A549 (cell line): ENCODE measurements at regions not wholly inside any gene's neighbourhood (a gene's known extent, or its start where the extent isn't known, plus 50 kb on each side); places are given as distances from the start of the nearest gene placed in this dataset.

Experiments used
- ATAC-seq, 2 experiments: fragments of 200-7000 bp in 1 of 2; fragments of >200 bp in 1 of 2; cut with Nextera tagmentation in 1 of 2; cut with Tn5 transposase in 1 of 2; 3 replicates each; pipeline versions ENCODE4 v1.8.0 to v1.9.1; 2018 to 2020; ENCODE audit warnings: mild to moderate bottlenecking in 1 of 2, moderate library complexity in 1 of 2
- CTCF ChIA-PET: fragments of 300-600 bp; sonication (Branson Sonifier 250); formaldehyde crosslinking; extraction: SDS; loops from one replicate; lab custom pipeline; 2021; ENCODE audit warnings: antibody characterized with exemption, inconsistent platforms; lab: Yijun Ruan, JAX
- POLR2A ChIA-PET: fragments of 350-600 bp; formaldehyde crosslinking; extraction: SDS; loops from one replicate; lab custom pipeline; 2021; ENCODE audit warnings: antibody characterized with exemption, inconsistent platforms; lab: Yijun Ruan, JAX
- DNase-seq, 2 experiments: peaks; one replicate each; pipeline versions ENCODE4 v3.0.0 to v3.0.0-alpha.2; 2011 to 2016; ENCODE audit warnings: low read depth in 1 of 2, low spot score in 1 of 2
- FAIRE-seq: peaks from 2 replicates; lab custom pipeline; 2011; peaks lifted over from hg19 to GRCh38; lab: Jason Lieb, UNC
- H3K27ac ChIP-seq, 2 experiments: fragments of >200 bp; sonication (Bioruptor Twin); formaldehyde crosslinking; 3 replicates each; pipeline ENCODE4 v1.5.1; 2016 to 2017
- H3K4me1 ChIP-seq: fragments of >200 bp; sonication (Bioruptor Twin); formaldehyde crosslinking; 3 replicates; pipeline ENCODE4 v1.6.1; 2016
- H3K4me2 ChIP-seq: fragments of >200 bp; sonication (Bioruptor Twin); formaldehyde crosslinking; 3 replicates; pipeline ENCODE4 v1.6.1; 2016
- H3K4me3 ChIP-seq: fragments of >200 bp; sonication (Bioruptor Twin); formaldehyde crosslinking; 3 replicates; pipeline ENCODE4 v1.5.1; 2016
- H3K9me3 ChIP-seq: fragments of >200 bp; sonication (Bioruptor Twin); formaldehyde crosslinking; 3 replicates; pipeline ENCODE4 v1.6.1; 2016
- CBX2 ChIP-seq: fragments of 200-600 bp; sonication (generic); IDR thresholded peaks from 2 replicates; pipeline ENCODE4 v1.6.1; 2016; ENCODE audit warnings: low read depth, mild to moderate bottlenecking, borderline replicate concordance
- CHD2 ChIP-seq: fragments of 150-350 bp; IDR thresholded peaks from 2 replicates; pipeline ENCODE4 v1.6.1; 2014; ENCODE audit warnings: low read length; ENCODE audit not compliant: partially characterized antibody
- EP300 ChIP-seq, 2 experiments: fragments of >200 bp; sonication (Bioruptor Twin); formaldehyde crosslinking; IDR thresholded peaks; 2 replicates in 1 of 2; 3 replicates in 1 of 2; pipeline ENCODE4 v1.6.1; 2016 to 2017
- ESRRA ChIP-seq: fragments of 150-350 bp; IDR thresholded peaks from 2 replicates; pipeline ENCODE4 v1.6.1; 2014; ENCODE audit warnings: mild to moderate bottlenecking, low read length, borderline replicate concordance
- FOSB ChIP-seq: fragments of 250-450 bp; sonication (Bioruptor Pico); IDR thresholded peaks from 2 replicates; pipeline ENCODE4 v1.5.0; 2020; ENCODE audit warnings: mild to moderate bottlenecking, moderate library complexity
- HDAC2 ChIP-seq: fragments of 200-600 bp; sonication (generic); IDR thresholded peaks from 2 replicates; pipeline ENCODE4 v1.6.1; 2016
- HOXA7 ChIP-seq: fragments of 250-450 bp; sonication (Bioruptor Pico); IDR thresholded peaks from 2 replicates; pipeline ENCODE4 v1.5.0; 2020; ENCODE audit warnings: mild to moderate bottlenecking, moderate library complexity
- HOXB5 ChIP-seq: fragments of 250-450 bp; sonication (Bioruptor Pico); IDR thresholded peaks from 2 replicates; pipeline ENCODE4 v1.5.0; 2020; ENCODE audit warnings: mild to moderate bottlenecking, moderate library complexity
- JUN ChIP-seq, 2 experiments: fragments of >200 bp; sonication (Bioruptor Twin); formaldehyde crosslinking; IDR thresholded peaks; 2 replicates in 1 of 2; 3 replicates in 1 of 2; pipeline ENCODE4 v1.6.1; 2016 to 2017
- MYC ChIP-seq: IDR thresholded peaks from 2 replicates; pipeline ENCODE4 v1.6.1; 2012; ENCODE audit warnings: mild to moderate bottlenecking, inconsistent platforms, low read length, improper control_type of control experiment, borderline replicate concordance
- NFE2L2 ChIP-seq: fragments of 150-350 bp; conservative IDR thresholded peaks from 2 replicates; pipeline ENCODE4 v1.6.1; 2014; ENCODE audit warnings: low read length
- NPAS2 ChIP-seq: fragments of 250-450 bp; sonication (Bioruptor Pico); IDR thresholded peaks from 2 replicates; pipeline ENCODE4 v1.8.0; 2022; ENCODE audit warnings: mild to moderate bottlenecking, moderate library complexity, borderline replicate concordance
- POLR2A ChIP-seq: IDR thresholded peaks from 2 replicates; pipeline ENCODE4 v1.6.1; 2012; ENCODE audit warnings: mild to moderate bottlenecking, low read length
- RAD21 ChIP-seq, 2 experiments: fragments of >200 bp in 1 of 2; sonication (Bioruptor Twin) in 1 of 2; formaldehyde crosslinking in 1 of 2; IDR thresholded peaks in 1 of 2; conservative IDR thresholded peaks in 1 of 2; 2 replicates in 1 of 2; 3 replicates in 1 of 2; pipeline ENCODE4 v1.6.1; 2012 to 2018; ENCODE audit warnings: inconsistent platforms in 1 of 2
- SMC3 ChIP-seq: fragments of >200 bp; sonication (Bioruptor Twin); formaldehyde crosslinking; IDR thresholded peaks from 3 replicates; pipeline ENCODE4 v1.6.1; 2018; ENCODE audit warnings: inconsistent platforms
- SREBF2 ChIP-seq: fragments of 450-650 bp; IDR thresholded peaks from 2 replicates; pipeline ENCODE4 v1.6.1; 2014; ENCODE audit warnings: mild to moderate bottlenecking, moderate library complexity
- TFCP2L1 ChIP-seq: fragments of 250-450 bp; sonication (Bioruptor Pico); IDR thresholded peaks from 2 replicates; pipeline ENCODE4 v1.5.0; 2021; ENCODE audit warnings: mild to moderate bottlenecking
- ZC3H11A ChIP-seq: fragments of 450-650 bp; IDR thresholded peaks from 2 replicates; pipeline ENCODE4 v1.6.1; 2014; ENCODE audit warnings: antibody characterized with exemption, mild to moderate bottlenecking
- ZNF302 ChIP-seq: fragments of 250-450 bp; sonication (Bioruptor Pico); IDR thresholded peaks from 2 replicates; pipeline ENCODE4 v1.9.0; 2021; ENCODE audit warnings: inconsistent platforms, mild to moderate bottlenecking, moderate library complexity
- ZSCAN20 ChIP-seq: fragments of 250-450 bp; sonication (Bioruptor Pico); IDR thresholded peaks from 2 replicates; pipeline ENCODE4 v1.8.0; 2022; ENCODE audit warnings: mild to moderate bottlenecking, moderate library complexity
- WGBS: methylation state at CpG from one replicate; pipeline ENCODE4 v1.1.6; 2017; ENCODE audit errors: missing lambda C conversion rate; 5-methylcytosine and 5-hydroxymethylcytosine counted together
- TF ChIP-seq, protein P1 (sequence below): IDR thresholded peaks from 2 replicates; pipeline ENCODE4 v1.6.1; 2012
- TF ChIP-seq, protein P2 (sequence below): fragments of 250-450 bp; sonication (Bioruptor Pico); IDR thresholded peaks from 2 replicates; pipeline ENCODE4 v1.5.0; 2020; ENCODE audit warnings: low read depth, mild to moderate bottlenecking, moderate library complexity
- TF ChIP-seq, protein P3 (sequence below): fragments of 150-350 bp; IDR thresholded peaks from 2 replicates; pipeline ENCODE4 v1.6.1; 2014; ENCODE audit warnings: low read depth, mild to moderate bottlenecking, low read length
- TF ChIP-seq, protein P4 (sequence below): fragments of 250-450 bp; sonication (Bioruptor Pico); IDR thresholded peaks from 2 replicates; pipeline ENCODE4 v1.5.0; 2021; ENCODE audit warnings: mild to moderate bottlenecking, moderate library complexity, borderline replicate concordance
- TF ChIP-seq, protein P5 (sequence below): fragments of 450-650 bp; IDR thresholded peaks from 2 replicates; pipeline ENCODE4 v1.6.1; 2014; ENCODE audit warnings: antibody characterized with exemption

DNA sequence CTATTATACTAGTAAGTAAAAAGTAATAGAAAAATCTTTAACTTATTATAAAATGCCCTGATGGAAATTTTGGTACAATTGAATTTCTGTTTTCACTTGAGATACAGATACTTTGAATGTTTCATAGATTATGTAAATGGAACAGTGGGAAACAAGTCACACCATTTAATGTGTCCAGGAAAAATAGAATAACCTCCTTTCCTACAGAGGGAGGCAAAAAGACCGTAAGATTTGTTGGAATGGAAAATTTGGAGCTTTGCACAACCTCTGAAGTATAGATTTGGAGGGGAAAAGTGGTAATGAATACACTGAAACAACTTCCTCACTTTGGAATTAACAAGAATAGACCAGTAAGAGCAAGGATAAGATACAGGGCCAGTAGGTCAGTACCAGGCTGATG lies 149.2 kb upstream of the L3MBTL4 start:
- ATAC-seq: no peak
- Histone ChIP-seq H3K9me3 (no peaks in the 10 kb centered on the region), H3K4me2 (no peak overlapping the region), H3K27ac (no peak overlapping the region), H3K4me1 (no peaks in the 10 kb centered on the region), H3K4me3 (no peak overlapping the region)
- no peak for FAIRE-seq
- 14% methylated on average over 1 of the region's 1 CpG for WGBS
- CTCF ChIA-PET: no interaction called here
- TF ChIP-seq, protein P1, sequence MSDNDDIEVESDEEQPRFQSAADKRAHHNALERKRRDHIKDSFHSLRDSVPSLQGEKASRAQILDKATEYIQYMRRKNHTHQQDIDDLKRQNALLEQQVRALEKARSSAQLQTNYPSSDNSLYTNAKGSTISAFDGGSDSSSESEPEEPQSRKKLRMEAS: no peak
- TF ChIP-seq HOXA7 (CRISPR knock-in tag) (no peak), ZSCAN20 (CRISPR knock-in tag) (no peak), NPAS2 (no peak), HDAC2 (no peak), ESRRA (no peak)
- DNase-seq: no peak
- POLR2A ChIA-PET: no interaction called here

DNA sequence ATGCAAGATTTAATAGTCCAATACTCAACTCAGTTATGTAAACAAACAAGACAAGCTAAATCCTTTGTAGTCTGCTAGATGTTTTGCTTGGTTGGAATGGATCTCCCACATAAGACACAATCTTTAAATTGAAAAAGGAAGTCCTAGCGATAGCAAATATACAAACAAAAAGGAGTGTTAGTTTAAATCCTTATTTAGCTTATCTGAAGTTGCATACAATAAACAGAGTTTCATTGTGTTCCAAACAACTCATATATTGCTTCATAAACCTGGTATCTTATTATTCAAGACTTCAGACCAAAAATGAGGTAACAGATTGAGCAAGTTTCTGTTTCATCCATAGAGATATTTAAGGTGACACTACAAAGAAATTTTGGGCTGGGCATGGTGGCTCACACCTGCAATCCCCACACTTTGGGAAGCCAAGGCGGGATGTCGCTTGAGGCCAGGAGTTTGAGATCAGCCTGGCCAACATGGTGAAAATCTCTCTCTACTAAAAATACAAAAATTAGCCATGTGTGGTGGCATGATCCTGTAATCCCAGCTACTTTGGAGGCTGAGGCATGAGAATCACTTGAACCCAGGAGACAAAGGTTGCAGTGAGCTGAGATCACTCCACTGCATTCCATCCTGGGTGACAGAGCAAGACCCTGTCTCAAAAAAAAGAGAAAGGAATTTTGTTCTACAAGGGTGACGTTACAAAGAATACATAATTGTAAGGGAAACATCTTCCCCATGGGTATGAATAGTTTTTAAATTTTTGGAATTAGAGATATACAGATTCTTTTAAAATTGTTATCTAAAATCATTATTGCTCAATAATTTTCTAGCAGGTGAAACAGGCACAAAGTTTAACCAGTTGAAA lies 150.5 kb upstream of the L3MBTL4 start:
- no peaks in the 10 kb centered on the region for H3K9me3 ChIP-seq
- no peak for TF ChIP-seq MYC
- TF ChIP-seq, protein P2, sequence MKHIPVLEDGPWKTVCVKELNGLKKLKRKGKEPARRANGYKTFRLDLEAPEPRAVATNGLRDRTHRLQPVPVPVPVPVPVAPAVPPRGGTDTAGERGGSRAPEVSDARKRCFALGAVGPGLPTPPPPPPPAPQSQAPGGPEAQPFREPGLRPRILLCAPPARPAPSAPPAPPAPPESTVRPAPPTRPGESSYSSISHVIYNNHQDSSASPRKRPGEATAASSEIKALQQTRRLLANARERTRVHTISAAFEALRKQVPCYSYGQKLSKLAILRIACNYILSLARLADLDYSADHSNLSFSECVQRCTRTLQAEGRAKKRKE: no peak
- TF ChIP-seq NPAS2: no peak
- TF ChIP-seq ZNF302 (CRISPR knock-in tag): no peak
- no peak for TF ChIP-seq TFCP2L1 (CRISPR knock-in tag)
- TF ChIP-seq SREBF2: no peak
- FAIRE-seq (no peak), ATAC-seq (no peak), DNase-seq (no peak)
- H3K4me2 ChIP-seq: no peak overlapping the region
- ChIA-PET POLR2A (no interaction called here), CTCF (interaction anchor here (0.6 to 1.2 kb wide), 2 partner anchors 9 to 22 kb away, joined by 3 read pairs; no protein-coding TSS in a partner anchor)
- 17% methylated on average over 4 of the region's 4 CpGs for WGBS
- no peak overlapping the region for H3K27ac ChIP-seq
- no peak overlapping the region for H3K4me3 ChIP-seq
- no peaks in the 10 kb centered on the region for H3K4me1 ChIP-seq

DNA sequence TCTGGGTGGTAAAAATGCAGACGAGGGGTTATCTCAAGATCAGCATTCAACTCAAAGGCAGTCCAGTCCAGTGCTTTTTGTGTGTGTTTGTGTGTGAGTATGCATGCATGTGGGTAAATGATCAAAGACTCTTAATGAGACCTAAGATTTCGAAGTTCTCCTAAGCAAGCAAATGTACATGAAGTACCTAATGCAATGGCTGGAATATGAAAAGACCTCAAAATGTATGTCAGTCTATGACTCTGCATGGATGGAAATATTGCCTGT lies 151.0 kb upstream of the L3MBTL4 start:
- FAIRE-seq (no peak), DNase-seq (no peak), ATAC-seq (no peak)
- CTCF ChIA-PET: interaction anchor here (0.6 to 1.2 kb wide), 2 partner anchors 9 to 22 kb away, joined by 3 read pairs; no protein-coding TSS in a partner anchor
- no peak overlapping the region for H3K27ac ChIP-seq
- POLR2A ChIA-PET: no interaction called here
- H3K9me3 ChIP-seq: no peaks in the 10 kb centered on the region
- H3K4me3 ChIP-seq: no peak overlapping the region
- WGBS: 3% methylated on average over 2 of the region's 2 CpGs
- no peaks in the 10 kb centered on the region for H3K4me1 ChIP-seq
- TF ChIP-seq TFCP2L1 (CRISPR knock-in tag) (no peak), JUN (IDR thresholded peaks at IDR 0.05) (no peak), ZSCAN20 (CRISPR knock-in tag) (no peak)
- no peak overlapping the region for H3K4me2 ChIP-seq

DNA sequence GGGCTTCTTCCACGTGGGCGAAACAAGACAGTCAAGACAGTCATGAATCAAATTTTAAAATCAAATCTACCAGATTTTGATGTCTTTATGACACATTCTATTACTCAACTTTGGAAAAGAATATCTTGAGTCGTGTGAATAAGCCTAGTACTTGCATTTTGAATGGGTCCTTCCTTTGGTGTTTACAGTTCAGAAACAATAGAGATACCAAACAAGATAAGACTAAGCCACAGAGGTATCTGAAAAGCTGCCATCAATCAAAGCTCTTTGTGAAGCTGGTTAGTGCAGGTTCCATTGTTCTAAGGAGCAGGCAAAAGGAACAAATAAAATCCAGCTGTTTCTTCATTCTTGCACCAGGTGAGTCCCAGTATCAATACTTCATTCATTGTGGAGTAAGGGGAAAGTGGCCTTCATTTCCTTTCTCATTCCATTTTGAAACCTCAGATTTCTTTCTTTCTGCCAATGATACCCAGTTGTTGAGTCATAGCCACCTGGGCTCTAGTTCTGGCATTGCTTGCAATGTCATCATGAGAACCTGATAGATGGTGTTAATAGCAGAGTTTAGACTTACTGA lies 151.7 kb upstream of the L3MBTL4 start:
- TF ChIP-seq FOSB (CRISPR knock-in tag) (no peak), NFE2L2 (no peak), HDAC2 (no peak), HOXB5 (no peak), CHD2 (no peak), SMC3 (no peak), JUN (IDR thresholded peaks at IDR 0.05) (no peak), TFCP2L1 (CRISPR knock-in tag) (no peak), EP300 (IDR thresholded peaks at IDR 0.05) (no peak), RAD21 (conservative IDR thresholded peaks at IDR 0.05 in 1 of 2, IDR thresholded peaks at IDR 0.05 in 1 of 2) (no peak), ZC3H11A (no peak), CBX2 (no peak), POLR2A (no peak)
- TF ChIP-seq, protein P3, sequence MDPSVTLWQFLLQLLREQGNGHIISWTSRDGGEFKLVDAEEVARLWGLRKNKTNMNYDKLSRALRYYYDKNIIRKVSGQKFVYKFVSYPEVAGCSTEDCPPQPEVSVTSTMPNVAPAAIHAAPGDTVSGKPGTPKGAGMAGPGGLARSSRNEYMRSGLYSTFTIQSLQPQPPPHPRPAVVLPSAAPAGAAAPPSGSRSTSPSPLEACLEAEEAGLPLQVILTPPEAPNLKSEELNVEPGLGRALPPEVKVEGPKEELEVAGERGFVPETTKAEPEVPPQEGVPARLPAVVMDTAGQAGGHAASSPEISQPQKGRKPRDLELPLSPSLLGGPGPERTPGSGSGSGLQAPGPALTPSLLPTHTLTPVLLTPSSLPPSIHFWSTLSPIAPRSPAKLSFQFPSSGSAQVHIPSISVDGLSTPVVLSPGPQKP: no peak
- TF ChIP-seq, protein P4, sequence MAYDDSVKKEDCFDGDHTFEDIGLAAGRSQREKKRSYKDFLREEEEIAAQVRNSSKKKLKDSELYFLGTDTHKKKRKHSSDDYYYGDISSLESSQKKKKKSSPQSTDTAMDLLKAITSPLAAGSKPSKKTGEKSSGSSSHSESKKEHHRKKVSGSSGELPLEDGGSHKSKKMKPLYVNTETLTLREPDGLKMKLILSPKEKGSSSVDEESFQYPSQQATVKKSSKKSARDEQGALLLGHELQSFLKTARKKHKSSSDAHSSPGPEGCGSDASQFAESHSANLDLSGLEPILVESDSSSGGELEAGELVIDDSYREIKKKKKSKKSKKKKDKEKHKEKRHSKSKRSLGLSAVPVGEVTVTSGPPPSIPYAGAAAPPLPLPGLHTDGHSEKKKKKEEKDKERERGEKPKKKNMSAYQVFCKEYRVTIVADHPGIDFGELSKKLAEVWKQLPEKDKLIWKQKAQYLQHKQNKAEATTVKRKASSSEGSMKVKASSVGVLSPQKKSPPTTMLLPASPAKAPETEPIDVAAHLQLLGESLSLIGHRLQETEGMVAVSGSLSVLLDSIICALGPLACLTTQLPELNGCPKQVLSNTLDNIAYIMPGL: no peak
- TF ChIP-seq, protein P5, sequence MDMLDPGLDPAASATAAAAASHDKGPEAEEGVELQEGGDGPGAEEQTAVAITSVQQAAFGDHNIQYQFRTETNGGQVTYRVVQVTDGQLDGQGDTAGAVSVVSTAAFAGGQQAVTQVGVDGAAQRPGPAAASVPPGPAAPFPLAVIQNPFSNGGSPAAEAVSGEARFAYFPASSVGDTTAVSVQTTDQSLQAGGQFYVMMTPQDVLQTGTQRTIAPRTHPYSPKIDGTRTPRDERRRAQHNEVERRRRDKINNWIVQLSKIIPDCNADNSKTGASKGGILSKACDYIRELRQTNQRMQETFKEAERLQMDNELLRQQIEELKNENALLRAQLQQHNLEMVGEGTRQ: no peak
- 6% methylated on average over 3 of the region's 3 CpGs for WGBS
- Histone ChIP-seq H3K4me3 (no peak overlapping the region), H3K4me2 (no peak overlapping the region), H3K27ac (no peak overlapping the region), H3K4me1 (no peaks in the 10 kb centered on the region), H3K9me3 (no peaks in the 10 kb centered on the region)
- DNase-seq (no peak), FAIRE-seq (no peak), ATAC-seq (no peak)
- CTCF ChIA-PET: interaction anchor here (1.2 kb wide), 1 partner anchor 23 kb away, joined by 3 read pairs; no protein-coding TSS in a partner anchor
- POLR2A ChIA-PET: no interaction called here
